H9 (cell line): ENCODE measurements at regions not wholly inside any gene's neighbourhood (a gene's known extent, or its start where the extent isn't known, plus 50 kb on each side); places are given as distances from the start of the nearest gene placed in this dataset.

ENCODE experiments used
- DNase-seq: peaks from one replicate; pipeline ENCODE4 v3.0.0-alpha.2; 2017
- H2AFZ ChIP-seq: one replicate; pipeline ENCODE4 v1.6.1; 2013; ENCODE audit warnings: mild to moderate bottlenecking, low read length, control low read depth, moderate library complexity
- H2AK5ac ChIP-seq: 2 replicates; pipeline ENCODE4 v1.6.1; 2013; ENCODE audit warnings: low read length, control low read depth, mixed read lengths; ENCODE audit not compliant: insufficient read length
- H2BK120ac ChIP-seq: one replicate; pipeline ENCODE4 v1.6.1; 2013; ENCODE audit warnings: low read depth, mild to moderate bottlenecking, low read length, control low read depth, inconsistent platforms; ENCODE audit not compliant: poor library complexity, severe bottlenecking
- H2BK12ac ChIP-seq: 2 replicates; pipeline ENCODE4 v1.6.1; 2013; ENCODE audit warnings: low read length, control low read depth, mixed read lengths, low read depth; ENCODE audit not compliant: insufficient read length
- H2BK15ac ChIP-seq: 2 replicates; pipeline ENCODE4 v1.6.1; 2013; ENCODE audit warnings: low read depth, low read length, control low read depth
- H2BK20ac ChIP-seq: one replicate; pipeline ENCODE4 v1.6.1; 2013; ENCODE audit warnings: low read depth, mild to moderate bottlenecking, low read length, control low read depth, inconsistent platforms; ENCODE audit not compliant: poor library complexity, severe bottlenecking
- H2BK5ac ChIP-seq: 2 replicates; pipeline ENCODE4 v1.6.1; 2013; ENCODE audit warnings: low read length, control low read depth, mixed read lengths; ENCODE audit not compliant: insufficient read length
- H3K14ac ChIP-seq: 2 replicates; pipeline ENCODE4 v1.6.1; 2013; ENCODE audit warnings: low read length, control low read depth; ENCODE audit not compliant: insufficient read depth
- H3K18ac ChIP-seq: 2 replicates; pipeline ENCODE4 v1.6.1; 2013; ENCODE audit warnings: low read depth, mild to moderate bottlenecking, mixed read lengths, low read length, control low read depth; ENCODE audit not compliant: insufficient read length
- H3K23ac ChIP-seq: 2 replicates; pipeline ENCODE4 v1.6.1; 2013; ENCODE audit warnings: low read length, control low read depth, mixed read lengths, low read depth; ENCODE audit not compliant: insufficient read length
- H3K23me2 ChIP-seq: 2 replicates; pipeline ENCODE4 v1.6.1; 2013; ENCODE audit warnings: low read depth, mild to moderate bottlenecking, mixed read lengths, low read length, control low read depth; ENCODE audit not compliant: insufficient read length, poor library complexity, severe bottlenecking
- H3K27ac ChIP-seq: 2 replicates; pipeline ENCODE4 v1.5.1; 2013; ENCODE audit warnings: low read length, control low read depth, mixed read lengths, low read depth; ENCODE audit not compliant: insufficient read length
- H3K27me3 ChIP-seq: 2 replicates; pipeline ENCODE4 v1.6.1; 2013; ENCODE audit warnings: low read length, control low read depth, inconsistent platforms; ENCODE audit not compliant: insufficient read depth
- H3K4ac ChIP-seq: 2 replicates; pipeline ENCODE4 v1.6.1; 2013; ENCODE audit warnings: low read depth, mild to moderate bottlenecking, control low read depth, inconsistent platforms, low read length, moderate library complexity
- H3K4me1 ChIP-seq: 2 replicates; pipeline ENCODE4 v1.6.1; 2013; ENCODE audit warnings: low read length, control low read depth, inconsistent platforms; ENCODE audit not compliant: insufficient read depth
- H3K4me2 ChIP-seq: 2 replicates; pipeline ENCODE4 v1.6.1; 2013; ENCODE audit warnings: low read length, control low read depth, mixed read lengths; ENCODE audit not compliant: insufficient read length, insufficient read depth
- H3K56ac ChIP-seq: 2 replicates; pipeline ENCODE4 v1.6.1; 2013; ENCODE audit warnings: low read depth, mild to moderate bottlenecking, mixed read lengths, low read length, control low read depth; ENCODE audit not compliant: insufficient read length
- H3K79me1 ChIP-seq: 2 replicates; pipeline ENCODE4 v1.6.1; 2013; ENCODE audit warnings: low read depth, mild to moderate bottlenecking, moderate library complexity, low read length, control low read depth, inconsistent platforms; ENCODE audit not compliant: insufficient read depth, poor library complexity, severe bottlenecking
- H3K79me2 ChIP-seq: 2 replicates; pipeline ENCODE4 v1.6.1; 2013; ENCODE audit warnings: low read length, control low read depth, inconsistent platforms; ENCODE audit not compliant: insufficient read depth
- H3K9ac ChIP-seq: 2 replicates; pipeline ENCODE4 v1.6.1; 2013; ENCODE audit warnings: low read length, control low read depth, mixed read lengths; ENCODE audit not compliant: insufficient read length; ENCODE audit errors: extremely low read depth
- H3K9me3 ChIP-seq: one replicate; pipeline ENCODE4 v1.6.1; 2013; ENCODE audit warnings: low read depth, low read length, inconsistent platforms; ENCODE audit not compliant: control insufficient read depth
- H3T11ph ChIP-seq: one replicate; pipeline ENCODE4 v1.6.1; 2013; ENCODE audit warnings: mild to moderate bottlenecking, low read length, control low read depth, inconsistent platforms
- H4K20me1 ChIP-seq: one replicate; pipeline ENCODE4 v1.6.1; 2013; ENCODE audit not compliant: control insufficient read depth, insufficient read length, insufficient read depth
- H4K5ac ChIP-seq: 2 replicates; pipeline ENCODE4 v1.6.1; 2013; ENCODE audit warnings: low read depth, mild to moderate bottlenecking, mixed read lengths, low read length, control low read depth; ENCODE audit not compliant: insufficient read length
- H4K8ac ChIP-seq: replicated peaks from 2 replicates; pipeline ENCODE4 v1.6.1; 2013; ENCODE audit warnings: low read length, control low read depth, mixed read lengths, low read depth; ENCODE audit not compliant: insufficient read length
- H4K91ac ChIP-seq: 2 replicates; pipeline ENCODE4 v1.6.1; 2013; ENCODE audit warnings: low read depth, mild to moderate bottlenecking, moderate library complexity, mixed read lengths, low read length, control low read depth; ENCODE audit not compliant: insufficient read length
- H3K27ac Mint-ChIP-seq, 3 experiments: 2 replicates in 2 of 3; 3 replicates in 1 of 3; pipeline ENCODE4 v1.8.0; 2020 to 2021; ENCODE audit warnings: mixed read lengths in 3 of 3, mild to moderate bottlenecking in 1 of 3, moderate library complexity in 1 of 3
- H3K27me3 Mint-ChIP-seq: 2 replicates; pipeline ENCODE4 v1.8.0; 2021; ENCODE audit warnings: low read depth, mild to moderate bottlenecking, moderate library complexity, mixed read lengths
- H3K36me3 Mint-ChIP-seq, 3 experiments: 2 replicates in 2 of 3; 3 replicates in 1 of 3; pipeline ENCODE4 v1.8.0; 2020 to 2021; ENCODE audit warnings: low read depth in 3 of 3, mixed read lengths in 3 of 3; ENCODE audit not compliant: insufficient read depth in 1 of 3
- H3K4me1 Mint-ChIP-seq, 2 experiments: 2 replicates each; pipeline ENCODE4 v1.8.0; 2020; ENCODE audit warnings: mixed read lengths in 2 of 2
- H3K4me3 Mint-ChIP-seq, 2 experiments: 2 replicates in 1 of 2; 3 replicates in 1 of 2; pipeline ENCODE4 v1.8.0; 2020 to 2021; ENCODE audit warnings: mild to moderate bottlenecking in 2 of 2, mixed read lengths in 2 of 2, moderate library complexity in 1 of 2
- H3K9me3 Mint-ChIP-seq, 2 experiments: 2 replicates in 1 of 2; 3 replicates in 1 of 2; pipeline ENCODE4 v1.8.0; 2020; ENCODE audit warnings: mild to moderate bottlenecking in 2 of 2, mixed read lengths in 2 of 2, moderate library complexity in 1 of 2
- WGBS: extraction: QIAGEN DNeasy Blood & Tissue Kit; methylation state at CpG from one replicate; pipeline ENCODE4 v1.1.7; 2013; ENCODE audit warnings: missing lambda C conversion rate, low lambda C conversion rate, mixed read lengths; ENCODE audit not compliant: insufficient read length; ENCODE audit errors: extremely low coverage; 5-methylcytosine and 5-hydroxymethylcytosine counted together
- TF ChIP-seq, protein P1 (sequence below): fragments of 200-600 bp; sonication (generic); conservative IDR thresholded peaks from 3 replicates; pipeline ENCODE4 v1.8.0; 2021; ENCODE audit warnings: antibody characterized with exemption, mild to moderate bottlenecking

- DNase-seq: no peak
- no peaks in the 10 kb centered on the region for H3K9me3 ChIP-seq
- no peak overlapping the region for H4K8ac ChIP-seq
- H3K56ac ChIP-seq: no peak overlapping the region
- no CpG with 5 or more reads among the region's 1 CpG for WGBS
- H3T11ph ChIP-seq: no peak overlapping the region
- H3K79me1 ChIP-seq: no peaks in the 10 kb centered on the region
- H3K4me1 Mint-ChIP-seq: peaks cover 13 to 14% of the 10 kb centered on the region in 2 experiments
- no peaks in the 10 kb centered on the region; a peak in 1 of 7 replicates for H3K36me3 Mint-ChIP-seq
- no peaks in the 10 kb centered on the region for H3K79me2 ChIP-seq
- H3K27me3 Mint-ChIP-seq: peaks cover 2% of the 10 kb centered on the region; the same call in 1 of the 2 replicates
- no peak overlapping the region for H3K27ac Mint-ChIP-seq
- H2BK120ac ChIP-seq: no peak overlapping the region
- no peak overlapping the region for H2BK15ac ChIP-seq
- H2BK12ac ChIP-seq: no peak overlapping the region
- no peak overlapping the region for H3K4me2 ChIP-seq
- no peak overlapping the region for H2AFZ ChIP-seq
- H2AK5ac ChIP-seq: no peak overlapping the region
- H3K4me3 Mint-ChIP-seq: no peak overlapping the region
- TF ChIP-seq, protein P1, sequence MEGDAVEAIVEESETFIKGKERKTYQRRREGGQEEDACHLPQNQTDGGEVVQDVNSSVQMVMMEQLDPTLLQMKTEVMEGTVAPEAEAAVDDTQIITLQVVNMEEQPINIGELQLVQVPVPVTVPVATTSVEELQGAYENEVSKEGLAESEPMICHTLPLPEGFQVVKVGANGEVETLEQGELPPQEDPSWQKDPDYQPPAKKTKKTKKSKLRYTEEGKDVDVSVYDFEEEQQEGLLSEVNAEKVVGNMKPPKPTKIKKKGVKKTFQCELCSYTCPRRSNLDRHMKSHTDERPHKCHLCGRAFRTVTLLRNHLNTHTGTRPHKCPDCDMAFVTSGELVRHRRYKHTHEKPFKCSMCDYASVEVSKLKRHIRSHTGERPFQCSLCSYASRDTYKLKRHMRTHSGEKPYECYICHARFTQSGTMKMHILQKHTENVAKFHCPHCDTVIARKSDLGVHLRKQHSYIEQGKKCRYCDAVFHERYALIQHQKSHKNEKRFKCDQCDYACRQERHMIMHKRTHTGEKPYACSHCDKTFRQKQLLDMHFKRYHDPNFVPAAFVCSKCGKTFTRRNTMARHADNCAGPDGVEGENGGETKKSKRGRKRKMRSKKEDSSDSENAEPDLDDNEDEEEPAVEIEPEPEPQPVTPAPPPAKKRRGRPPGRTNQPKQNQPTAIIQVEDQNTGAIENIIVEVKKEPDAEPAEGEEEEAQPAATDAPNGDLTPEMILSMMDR: no peak
- no peak overlapping the region for H3K23ac ChIP-seq
- H2BK20ac ChIP-seq: no peak overlapping the region
- no peaks in the 10 kb centered on the region for H3K27me3 ChIP-seq
- H4K5ac ChIP-seq: no peak overlapping the region
- H4K91ac ChIP-seq: no peak overlapping the region
- no peak overlapping the region for H3K27ac ChIP-seq
- H3K18ac ChIP-seq: no peak overlapping the region
- H3K4ac ChIP-seq: no peak overlapping the region
- no peak overlapping the region for H3K9ac ChIP-seq
- H2BK5ac ChIP-seq: no peak overlapping the region
- H4K20me1 ChIP-seq: no peaks in the 10 kb centered on the region
- H3K14ac ChIP-seq: no peak overlapping the region
- no peaks in the 10 kb centered on the region; the same call in 1 of the 2 replicates for H3K4me1 ChIP-seq
- no peaks in the 10 kb centered on the region for H3K23me2 ChIP-seq
- H3K9me3 Mint-ChIP-seq: no peaks in the 10 kb centered on the region; a peak in 1 of 5 replicates
Measured at GRCh38 chr6:74609871-74610270, 596.0 kb downstream of the COL12A1 start.
